Nephron (organoid): ENCODE measurements at regions not wholly inside any gene's neighbourhood (a gene's known extent, or its start where the extent isn't known, plus 50 kb on each side); places are given as distances from the start of the nearest gene placed in this dataset.

Experiments
- H3K27ac Mint-ChIP-seq, 3 experiments: 2 replicates each; pipeline ENCODE4 v1.8.0; 2020; ENCODE audit warnings: mixed read lengths in 3 of 3, mild to moderate bottlenecking in 2 of 3, moderate library complexity in 1 of 3
- H3K27me3 Mint-ChIP-seq: 2 replicates; pipeline ENCODE4 v1.8.0; 2021; ENCODE audit warnings: low read depth, mild to moderate bottlenecking, moderate library complexity, mixed read lengths
- H3K36me3 Mint-ChIP-seq: 2 replicates; pipeline ENCODE4 v1.8.0; 2020; ENCODE audit warnings: low read depth, mixed read lengths
- H3K4me1 Mint-ChIP-seq: 2 replicates; pipeline ENCODE4 v1.8.0; 2020; ENCODE audit warnings: mixed read lengths
- H3K4me3 Mint-ChIP-seq, 3 experiments: 2 replicates each; pipeline ENCODE4 v1.8.0; 2020; ENCODE audit warnings: mild to moderate bottlenecking in 3 of 3, mixed read lengths in 3 of 3, moderate library complexity in 2 of 3
- H3K9me3 Mint-ChIP-seq: 2 replicates; pipeline ENCODE4 v1.8.0; 2020; ENCODE audit warnings: mixed read lengths
- TF ChIP-seq, protein P1 (sequence below), 3 experiments: fragments of 200-600 bp; sonication (generic); IDR thresholded peaks; one replicate each; pipeline ENCODE4 v1.5.0; 2021; ENCODE audit warnings: antibody characterized with exemption in 3 of 3; ENCODE audit not compliant: unreplicated experiment in 3 of 3

DNA sequence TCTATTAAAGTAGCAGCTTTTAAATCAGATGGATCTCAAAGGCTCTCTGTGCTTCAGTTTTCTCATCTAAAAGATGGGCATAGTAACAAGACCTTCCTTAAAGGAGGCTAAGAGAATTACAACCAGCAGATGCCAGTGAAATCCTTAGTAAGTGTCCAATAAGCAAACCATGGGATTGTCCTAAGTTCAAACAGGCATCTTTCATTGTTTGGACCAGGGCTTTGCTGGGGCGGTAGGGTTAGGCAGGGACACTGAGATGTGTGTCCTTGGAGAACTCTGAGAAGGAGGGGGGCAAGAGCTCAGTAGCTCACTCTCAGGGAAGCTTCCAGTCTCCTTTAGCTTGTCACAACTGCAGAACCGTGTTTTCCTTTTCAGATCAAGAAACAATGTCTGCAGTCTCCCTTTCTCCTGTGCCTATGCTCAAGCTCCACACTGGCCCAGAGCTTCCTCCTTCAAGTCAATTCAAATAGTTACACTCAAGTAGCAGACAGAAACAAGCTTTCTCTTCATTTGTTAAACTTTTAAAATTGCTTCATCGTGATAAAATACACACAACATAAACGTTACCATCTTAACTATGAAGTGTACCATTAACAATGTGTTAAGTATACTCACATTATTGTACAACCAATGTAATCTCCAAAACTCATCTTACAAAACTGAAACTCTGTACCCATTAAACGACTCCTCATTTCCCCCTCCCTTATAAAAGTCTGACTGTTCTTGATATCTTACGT lies 216.2 kb downstream of the PIK3R1 start:
- Mint-ChIP-seq H3K4me1 (peaks cover 24% of the 10 kb centered on the region), H3K36me3 (no peaks in the 10 kb centered on the region), H3K27me3 (peaks cover 6% of the 10 kb centered on the region), H3K4me3 (no peak overlapping the region), H3K9me3 (no peaks in the 10 kb centered on the region), H3K27ac (no peak overlapping the region)
- TF ChIP-seq, protein P1, sequence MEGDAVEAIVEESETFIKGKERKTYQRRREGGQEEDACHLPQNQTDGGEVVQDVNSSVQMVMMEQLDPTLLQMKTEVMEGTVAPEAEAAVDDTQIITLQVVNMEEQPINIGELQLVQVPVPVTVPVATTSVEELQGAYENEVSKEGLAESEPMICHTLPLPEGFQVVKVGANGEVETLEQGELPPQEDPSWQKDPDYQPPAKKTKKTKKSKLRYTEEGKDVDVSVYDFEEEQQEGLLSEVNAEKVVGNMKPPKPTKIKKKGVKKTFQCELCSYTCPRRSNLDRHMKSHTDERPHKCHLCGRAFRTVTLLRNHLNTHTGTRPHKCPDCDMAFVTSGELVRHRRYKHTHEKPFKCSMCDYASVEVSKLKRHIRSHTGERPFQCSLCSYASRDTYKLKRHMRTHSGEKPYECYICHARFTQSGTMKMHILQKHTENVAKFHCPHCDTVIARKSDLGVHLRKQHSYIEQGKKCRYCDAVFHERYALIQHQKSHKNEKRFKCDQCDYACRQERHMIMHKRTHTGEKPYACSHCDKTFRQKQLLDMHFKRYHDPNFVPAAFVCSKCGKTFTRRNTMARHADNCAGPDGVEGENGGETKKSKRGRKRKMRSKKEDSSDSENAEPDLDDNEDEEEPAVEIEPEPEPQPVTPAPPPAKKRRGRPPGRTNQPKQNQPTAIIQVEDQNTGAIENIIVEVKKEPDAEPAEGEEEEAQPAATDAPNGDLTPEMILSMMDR (IDR thresholded peaks at IDR 0.05; ENCODE audit: unreplicated experiment in 3 of 3), result no peak

DNA sequence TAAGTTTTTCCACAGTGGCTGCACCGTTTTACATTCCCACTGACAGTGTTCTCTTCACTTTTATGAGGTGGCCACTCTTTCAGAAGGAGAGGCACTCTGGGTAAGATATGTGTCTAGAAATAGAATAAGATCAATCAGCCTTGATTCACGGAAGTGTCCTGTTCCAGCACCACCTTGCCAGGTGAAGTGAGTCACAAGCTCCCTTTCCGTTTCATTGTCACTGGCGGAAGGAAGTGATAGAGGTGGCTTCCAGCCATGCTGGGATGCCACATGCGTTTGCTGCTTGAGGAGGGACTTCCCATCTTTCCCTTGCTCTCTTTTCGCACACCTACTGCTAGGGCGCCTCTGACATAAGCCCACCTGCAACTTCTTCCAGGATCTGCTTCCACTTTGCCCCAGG lies 217.1 kb downstream of the PIK3R1 start:
- Mint-ChIP-seq H3K4me1 (peaks cover 24% of the 10 kb centered on the region), H3K36me3 (no peaks in the 10 kb centered on the region), H3K4me3 (no peak overlapping the region), H3K9me3 (no peaks in the 10 kb centered on the region), H3K27ac (no peak overlapping the region), H3K27me3 (peaks cover 4% of the 10 kb centered on the region)
- TF ChIP-seq, protein P1 (IDR thresholded peaks at IDR 0.05; ENCODE audit: unreplicated experiment in 3 of 3), result no peak

DNA sequence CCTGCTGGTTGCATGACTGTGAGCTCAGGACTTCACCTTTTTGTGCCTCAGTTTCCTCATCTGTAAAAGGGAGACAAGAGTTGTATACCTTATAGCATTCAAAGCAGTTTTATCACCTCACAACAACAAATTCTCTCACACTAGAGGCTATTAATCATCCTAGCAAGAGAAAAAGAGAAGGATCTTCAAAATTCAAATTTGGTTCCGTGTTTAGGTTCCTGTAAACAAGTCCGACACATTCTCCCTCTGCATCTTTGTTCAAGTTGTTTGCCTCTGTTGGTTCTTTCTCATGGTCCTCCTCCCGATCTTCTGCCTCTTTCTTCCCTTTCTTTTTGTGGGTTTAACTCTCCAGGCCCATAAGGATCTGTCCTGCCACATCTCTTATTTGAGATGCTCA lies 218.0 kb downstream of the PIK3R1 start:
- H3K4me3 Mint-ChIP-seq, result no peak overlapping the region
- peaks cover 17% of the 10 kb centered on the region for H3K4me1 Mint-ChIP-seq
- H3K27me3 Mint-ChIP-seq, result peaks cover 4% of the 10 kb centered on the region

DNA sequence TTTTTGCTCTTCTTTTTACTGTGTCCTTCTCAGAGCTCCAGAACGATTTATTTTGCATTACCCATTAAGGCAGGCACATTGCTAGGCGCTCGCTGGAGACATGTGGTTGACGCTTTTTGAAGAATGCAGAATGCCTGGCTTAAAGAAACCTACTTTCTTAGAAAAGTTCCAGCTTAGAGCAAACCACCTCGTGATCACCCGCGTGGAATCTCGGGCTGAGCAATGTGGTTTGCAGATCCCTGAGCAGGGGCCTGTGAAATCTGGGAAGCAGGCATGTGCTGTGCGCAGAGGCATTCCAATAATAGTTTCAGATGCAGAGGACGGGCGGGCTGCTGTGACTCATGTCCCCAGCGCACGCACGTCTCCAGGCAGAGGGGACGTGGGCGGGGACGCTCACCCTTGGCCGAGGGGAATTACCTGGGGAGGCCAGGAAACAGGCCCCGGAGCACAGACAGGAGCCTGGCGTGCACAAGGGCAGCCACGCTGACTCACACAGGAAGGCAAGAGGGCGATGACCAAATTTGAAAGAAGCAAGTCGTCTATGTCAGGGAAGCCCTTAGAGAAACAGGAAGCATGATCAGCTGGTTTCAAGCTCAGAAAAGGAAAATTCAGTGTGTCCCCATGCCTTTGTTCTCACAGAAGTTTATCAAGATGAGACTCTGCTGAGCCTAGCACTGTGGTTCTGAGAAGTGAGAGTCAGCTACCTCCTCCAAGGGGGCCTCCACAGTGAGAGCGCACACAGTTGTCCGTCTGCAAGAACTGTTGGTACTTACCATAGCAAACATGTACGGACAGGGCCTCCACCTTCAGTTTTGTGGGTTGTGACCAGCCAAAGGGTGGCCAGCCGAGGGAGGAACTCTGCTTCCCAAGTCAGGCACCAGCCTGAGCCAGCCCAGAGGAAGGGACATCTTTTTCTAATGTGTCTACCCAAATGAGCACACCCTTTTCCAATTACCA lies 218.6 kb downstream of the PIK3R1 start:
- H3K27me3 Mint-ChIP-seq, result peaks cover 6% of the 10 kb centered on the region
- peak overlapping the region in 2 of 3 experiments; percentile 24 to 56 for H3K27ac Mint-ChIP-seq
- TF ChIP-seq, protein P1 (IDR thresholded peaks at IDR 0.05; ENCODE audit: unreplicated experiment in 3 of 3), result no peak
- H3K4me1 Mint-ChIP-seq, result peaks cover 20% of the 10 kb centered on the region
- no peak overlapping the region for H3K4me3 Mint-ChIP-seq
- no peaks in the 10 kb centered on the region for H3K36me3 Mint-ChIP-seq
- no peaks in the 10 kb centered on the region for H3K9me3 Mint-ChIP-seq

More for the DNA sequence above, 218.0 kb downstream of the PIK3R1 start:
- Mint-ChIP-seq H3K27ac (peak overlapping the region in 1 of 3 experiments; percentile 24), H3K36me3 (no peaks in the 10 kb centered on the region), H3K9me3 (no peaks in the 10 kb centered on the region)
- TF ChIP-seq, protein P1 (IDR thresholded peaks at IDR 0.05; ENCODE audit: unreplicated experiment in 3 of 3), result no peak

DNA sequence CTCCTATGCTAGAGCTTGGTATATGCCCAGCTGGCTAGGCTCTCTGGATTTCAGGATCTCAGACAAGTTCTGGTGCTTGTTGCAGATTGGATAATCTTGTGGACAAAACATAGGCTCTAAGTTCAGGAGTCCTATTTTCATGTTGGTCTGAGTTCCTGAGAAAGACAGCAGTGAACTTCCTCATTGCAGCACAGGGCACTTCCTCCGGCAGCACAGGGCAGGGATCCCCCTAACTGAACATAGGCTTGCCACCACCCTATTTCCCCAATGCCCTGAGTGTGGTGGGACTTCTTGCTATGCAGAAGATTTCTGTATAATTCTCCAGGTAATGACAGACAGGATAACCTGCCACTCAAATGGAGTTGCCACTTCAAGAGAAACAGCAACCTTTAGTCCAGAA lies 220.1 kb downstream of the PIK3R1 start:
- TF ChIP-seq, protein P1 (IDR thresholded peaks at IDR 0.05; ENCODE audit: unreplicated experiment in 3 of 3), result no peak
- H3K4me1 Mint-ChIP-seq, result peaks cover 29% of the 10 kb centered on the region
- H3K27me3 Mint-ChIP-seq, result peaks cover 3% of the 10 kb centered on the region
- no peaks in the 10 kb centered on the region for H3K9me3 Mint-ChIP-seq
- H3K36me3 Mint-ChIP-seq, result no peaks in the 10 kb centered on the region
- H3K4me3 Mint-ChIP-seq, result no peak overlapping the region
- H3K27ac Mint-ChIP-seq, result no peak overlapping the region
